GM19240 (cell line): ENCODE measurements at regions not wholly inside any gene's neighbourhood (a gene's known extent, or its start where the extent isn't known, plus 50 kb on each side); places are given as distances from the start of the nearest gene placed in this dataset.
A peak's percentile ranks its signal among the peaks of the same experiment; 100 is the strongest.

Experiments
- DNase-seq: peaks from one replicate; pipeline ENCODE4 v3.0.0; 2011; ENCODE audit warnings: low spot score; ENCODE audit not compliant: insufficient read length

GRCh38 chr1:62917314-62917713, 133.4 kb downstream of the ATG4C start:
- DNase-seq, result no peak

GRCh38 chr1:62917805-62918204, 133.9 kb downstream of the ATG4C start:
- DNase-seq, result no peak

- no peak for DNase-seq
Measured at GRCh38 chr1:62918700-62919099, 134.8 kb downstream of the ATG4C start.

GRCh38 chr1:62922006-62922405, 138.1 kb downstream of the ATG4C start:
- no peak for DNase-seq

- no peak for DNase-seq
Measured at GRCh38 chr1:62924983-62925790, 141.3 kb downstream of the ATG4C start.

- DNase-seq, result no peak
Measured at GRCh38 chr1:62926681-62927252, 142.8 kb downstream of the ATG4C start.

GRCh38 chr1:62928885-62929284, 145.0 kb downstream of the ATG4C start:
- no peak for DNase-seq

- DNase-seq, result no peak
Measured at GRCh38 chr1:62937634-62938296, 153.8 kb downstream of the ATG4C start.

- DNase-seq, result no peak
Measured at GRCh38 chr1:62941780-62942179, 157.8 kb downstream of the ATG4C start.

GRCh38 chr1:62946511-62946910, 162.6 kb downstream of the ATG4C start:
- DNase-seq, result no peak

- DNase-seq, result no peak
Measured at GRCh38 chr1:62951428-62951827, 167.5 kb downstream of the ATG4C start.

GRCh38 chr1:62952596-62952995, 168.7 kb downstream of the ATG4C start:
- no peak for DNase-seq

- no peak for DNase-seq
Measured at GRCh38 chr1:62953633-62954032, 169.7 kb downstream of the ATG4C start.

- DNase-seq, result no peak
Measured at GRCh38 chr1:62954758-62955157, 170.8 kb downstream of the ATG4C start.

GRCh38 chr1:62955666-62956065, 171.7 kb downstream of the ATG4C start:
- no peak for DNase-seq

- DNase-seq, result no peak
Measured at GRCh38 chr1:62962014-62962812, 178.3 kb downstream of the ATG4C start.

- DNase-seq, result peak; percentile 33
Measured at GRCh38 chr1:62962901-62963776, 179.2 kb downstream of the ATG4C start.

GRCh38 chr1:62964141-62964540, 180.2 kb downstream of the ATG4C start:
- no peak for DNase-seq

GRCh38 chr1:62967031-62967430, 183.1 kb downstream of the ATG4C start:
- no peak for DNase-seq

GRCh38 chr1:62977366-62977765, 193.4 kb downstream of the ATG4C start:
- DNase-seq, result no peak

- no peak for DNase-seq
Measured at GRCh38 chr1:62978741-62979140, 194.8 kb downstream of the ATG4C start.
